ENCODE measurements at regions not wholly inside any gene's neighbourhood (a gene's known extent, or its start where the extent isn't known, plus 50 kb on each side); places are given as distances from the start of the nearest gene placed in this dataset.
"Not testable (repeated sequence)": the region's sequence is repeated elsewhere in the genome, so short reads cannot be mapped to it uniquely, and the experiment has no call there.

- DNase-seq (ENCODE audit: low spot score) = no peak
Observed at GRCh38 chr18:22739789-22740188, 193.3 kb upstream of the RBBP8 start.

- DNase-seq (ENCODE audit: low spot score) = no peak
Observed at GRCh38 chr18:22741318-22741717, 191.8 kb upstream of the RBBP8 start.

- DNase-seq (ENCODE audit: low spot score) = no peak
Observed at GRCh38 chr18:22742409-22742808, 190.7 kb upstream of the RBBP8 start.

- DNase-seq (ENCODE audit: low spot score) = no peak
Observed at GRCh38 chr18:22745966-22746365, 187.2 kb upstream of the RBBP8 start.

- DNase-seq (ENCODE audit: low spot score) = no peak
Observed at GRCh38 chr18:22752014-22752413, 181.1 kb upstream of the RBBP8 start.

GRCh38 chr18:22753130-22753831 lies 179.8 kb upstream of the RBBP8 start:
- no peak for DNase-seq (ENCODE audit: low spot score)

- DNase-seq (ENCODE audit: low spot score) = not testable (repeated sequence)
Observed at GRCh38 chr18:22764005-22764404, 169.1 kb upstream of the RBBP8 start.

GRCh38 chr18:22765896-22766295 lies 167.2 kb upstream of the RBBP8 start:
- no peak for DNase-seq (ENCODE audit: low spot score)

GRCh38 chr18:22767653-22768052 lies 165.5 kb upstream of the RBBP8 start:
- DNase-seq (ENCODE audit: low spot score) = no peak

- DNase-seq (ENCODE audit: low spot score) = no peak
Observed at GRCh38 chr18:22773944-22774343, 159.2 kb upstream of the RBBP8 start.

- DNase-seq (ENCODE audit: low spot score) = no peak
Observed at GRCh38 chr18:22778996-22779395, 154.1 kb upstream of the RBBP8 start.

GRCh38 chr18:22783245-22783644 lies 149.9 kb upstream of the RBBP8 start:
- DNase-seq (ENCODE audit: low spot score) = no peak

GRCh38 chr18:22783662-22784076 lies 149.5 kb upstream of the RBBP8 start:
- no peak for DNase-seq (ENCODE audit: low spot score)

- no peak for DNase-seq (ENCODE audit: low spot score)
Observed at GRCh38 chr18:22789052-22789451, 144.1 kb upstream of the RBBP8 start.

- DNase-seq (ENCODE audit: low spot score) = no peak
Observed at GRCh38 chr18:22789600-22789999, 143.5 kb upstream of the RBBP8 start.

GRCh38 chr18:22790545-22791309 lies 142.4 kb upstream of the RBBP8 start:
- no peak for DNase-seq (ENCODE audit: low spot score)

GRCh38 chr18:22791310-22791610 lies 141.9 kb upstream of the RBBP8 start:
- no peak for DNase-seq (ENCODE audit: low spot score)

- DNase-seq (ENCODE audit: low spot score) = no peak
Observed at GRCh38 chr18:22796113-22796512, 137.0 kb upstream of the RBBP8 start.

- DNase-seq (ENCODE audit: low spot score) = no peak
Observed at GRCh38 chr18:22800551-22800951, 132.6 kb upstream of the RBBP8 start.

GRCh38 chr18:22813648-22814328 lies 119.3 kb upstream of the RBBP8 start:
- DNase-seq (ENCODE audit: low spot score) = no peak

GRCh38 chr18:22814329-22814703 lies 118.8 kb upstream of the RBBP8 start:
- no peak for DNase-seq (ENCODE audit: low spot score)

GRCh38 chr18:22816266-22817176 lies 116.6 kb upstream of the RBBP8 start:
- no peak for DNase-seq (ENCODE audit: low spot score)

All from putamen (tissue), 1 donor.